ENCODE measurements at regions not wholly inside any gene's neighbourhood (a gene's known extent, or its start where the extent isn't known, plus 50 kb on each side); places are given as distances from the start of the nearest gene placed in this dataset.

- no peak for TF ChIP-seq CTCF (IDR thresholded peaks at IDR 0.05; ENCODE audit: low read depth, low read length)
- TF ChIP-seq EZH2phosphoT487 (IDR thresholded peaks at IDR 0.05; ENCODE audit: low read depth): no peak
Observed at GRCh38 chr11:112498701-112499100, 238.0 kb upstream of the PLET1 start.

Measured in OCI-LY3 (cell line).